ENCODE measurements at regions not wholly inside any gene's neighbourhood (a gene's known extent, or its start where the extent isn't known, plus 50 kb on each side); places are given as distances from the start of the nearest gene placed in this dataset.
A peak's percentile ranks its signal among the peaks of the same experiment; 100 is the strongest.

- Mint-ChIP-seq H3K27me3 (ENCODE audit: low read depth, unreplicated experiment) (peaks cover 51% of the 10 kb centered on the region), H3K36me3 (ENCODE audit: low read depth, unreplicated experiment) (no peaks in the 10 kb centered on the region), H3K4me3 (ENCODE audit: unreplicated experiment) (peak overlapping the region; percentile 82), H3K9me3 (ENCODE audit: unreplicated experiment) (no peaks in the 10 kb centered on the region), H3K27ac (ENCODE audit: unreplicated experiment) (peak overlapping the region; percentile 62), H3K4me1 (ENCODE audit: low read depth, unreplicated experiment) (no peaks in the 10 kb centered on the region)
- peak overlapping the region; percentile 44 for H3K27ac ChIP-seq (ENCODE audit: low read depth, low read length)
- no peak for DNase-seq (ENCODE audit: low read depth)
- H2AFZ ChIP-seq (ENCODE audit: low read depth, low read length) = peak overlapping the region; percentile 81
- TF ChIP-seq, protein P1, sequence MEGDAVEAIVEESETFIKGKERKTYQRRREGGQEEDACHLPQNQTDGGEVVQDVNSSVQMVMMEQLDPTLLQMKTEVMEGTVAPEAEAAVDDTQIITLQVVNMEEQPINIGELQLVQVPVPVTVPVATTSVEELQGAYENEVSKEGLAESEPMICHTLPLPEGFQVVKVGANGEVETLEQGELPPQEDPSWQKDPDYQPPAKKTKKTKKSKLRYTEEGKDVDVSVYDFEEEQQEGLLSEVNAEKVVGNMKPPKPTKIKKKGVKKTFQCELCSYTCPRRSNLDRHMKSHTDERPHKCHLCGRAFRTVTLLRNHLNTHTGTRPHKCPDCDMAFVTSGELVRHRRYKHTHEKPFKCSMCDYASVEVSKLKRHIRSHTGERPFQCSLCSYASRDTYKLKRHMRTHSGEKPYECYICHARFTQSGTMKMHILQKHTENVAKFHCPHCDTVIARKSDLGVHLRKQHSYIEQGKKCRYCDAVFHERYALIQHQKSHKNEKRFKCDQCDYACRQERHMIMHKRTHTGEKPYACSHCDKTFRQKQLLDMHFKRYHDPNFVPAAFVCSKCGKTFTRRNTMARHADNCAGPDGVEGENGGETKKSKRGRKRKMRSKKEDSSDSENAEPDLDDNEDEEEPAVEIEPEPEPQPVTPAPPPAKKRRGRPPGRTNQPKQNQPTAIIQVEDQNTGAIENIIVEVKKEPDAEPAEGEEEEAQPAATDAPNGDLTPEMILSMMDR (IDR thresholded peaks at IDR 0.05; ENCODE audit: insufficient read depth, low read depth, low read length) = no peak
- no peak for TF ChIP-seq EZH2 (IDR thresholded peaks at IDR 0.05; ENCODE audit: insufficient read depth, low read length)
- H3K27me3 ChIP-seq (ENCODE audit: insufficient read depth, low read length) = no peaks in the 10 kb centered on the region
- no peaks in the 10 kb centered on the region for H3K9me3 ChIP-seq (ENCODE audit: insufficient read depth, low read depth, low read length)
- peak overlapping the region; percentile 69 for H3K4me3 ChIP-seq (ENCODE audit: insufficient read depth, low read depth, low read length)
- H3K79me2 ChIP-seq (ENCODE audit: insufficient read depth, low read length) = no peaks in the 10 kb centered on the region
- no peak for FAIRE-seq
- H4K20me1 ChIP-seq (ENCODE audit: insufficient read depth, low read length) = no peaks in the 10 kb centered on the region
- peak overlapping the region; percentile 84 for H3K9ac ChIP-seq (ENCODE audit: low read length)
- H3K36me3 ChIP-seq (ENCODE audit: insufficient read depth, low read length) = no peaks in the 10 kb centered on the region
- no peaks in the 10 kb centered on the region for H3K4me1 ChIP-seq (ENCODE audit: insufficient read depth, low read length)
- H3K4me2 ChIP-seq (ENCODE audit: low read length) = peak overlapping the region; percentile 89
Measured at GRCh38 chr2:118310681-118311429, 222.6 kb downstream of the INSIG2 start.

DNA sequence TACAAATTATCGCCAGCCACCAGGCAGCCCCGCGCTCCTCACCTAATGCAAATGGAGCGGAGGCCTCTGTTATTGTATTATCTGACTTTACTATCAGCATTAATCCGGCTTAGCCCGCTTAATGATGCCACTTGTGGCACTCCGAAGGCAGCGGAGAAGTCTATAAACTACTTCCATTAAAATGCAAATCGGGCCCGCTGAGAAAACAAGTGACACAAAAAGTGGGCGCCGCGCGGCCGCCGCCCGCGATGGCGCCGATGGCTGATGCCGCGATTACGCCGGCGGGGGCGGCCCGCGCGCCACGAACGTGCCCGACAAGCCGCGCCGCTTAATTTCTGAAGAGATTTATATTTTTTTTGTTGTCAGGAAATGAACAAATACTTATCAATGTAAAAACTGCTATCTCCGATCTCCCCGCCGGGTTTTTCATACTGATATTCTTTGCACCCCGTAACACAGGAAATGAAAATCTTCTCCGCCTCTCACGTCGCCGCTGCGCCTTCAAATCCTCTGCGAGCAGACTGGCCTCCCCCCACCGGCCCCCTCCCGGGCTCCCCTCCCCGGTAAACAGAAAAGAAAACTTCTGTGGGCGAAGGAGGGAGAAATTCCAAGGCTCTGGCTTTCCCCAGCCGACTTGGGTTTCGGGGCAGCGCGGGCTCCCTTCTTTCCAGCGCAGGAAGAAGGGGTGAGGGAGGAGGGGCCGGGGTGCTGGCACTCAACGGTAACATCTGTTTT, 221.8 kb downstream of the INSIG2 start:
- no peaks in the 10 kb centered on the region for H3K9me3 Mint-ChIP-seq (ENCODE audit: unreplicated experiment)
- DNase-seq (ENCODE audit: low read depth) (peak; percentile 38), FAIRE-seq (no peak)
- peaks cover 51% of the 10 kb centered on the region for H3K27me3 Mint-ChIP-seq (ENCODE audit: low read depth, unreplicated experiment)
- Histone ChIP-seq H2AFZ (ENCODE audit: low read depth, low read length) (peak overlapping the region; percentile 81), H3K79me2 (ENCODE audit: insufficient read depth, low read length) (no peaks in the 10 kb centered on the region), H3K9me3 (ENCODE audit: insufficient read depth, low read depth, low read length) (no peaks in the 10 kb centered on the region), H3K36me3 (ENCODE audit: insufficient read depth, low read length) (no peaks in the 10 kb centered on the region), H3K4me3 (ENCODE audit: insufficient read depth, low read depth, low read length) (peak overlapping the region; percentile 69), H3K4me2 (ENCODE audit: low read length) (peak overlapping the region; percentile 89), H3K4me1 (ENCODE audit: insufficient read depth, low read length) (no peaks in the 10 kb centered on the region), H3K27me3 (ENCODE audit: insufficient read depth, low read length) (no peaks in the 10 kb centered on the region), H4K20me1 (ENCODE audit: insufficient read depth, low read length) (no peaks in the 10 kb centered on the region), H3K9ac (ENCODE audit: low read length) (peak overlapping the region; percentile 84), H3K27ac (ENCODE audit: low read depth, low read length) (peak overlapping the region; percentile 44)
- H3K4me1 Mint-ChIP-seq (ENCODE audit: low read depth, unreplicated experiment) = no peaks in the 10 kb centered on the region
- H3K36me3 Mint-ChIP-seq (ENCODE audit: low read depth, unreplicated experiment) = no peaks in the 10 kb centered on the region
- H3K27ac Mint-ChIP-seq (ENCODE audit: unreplicated experiment) = peak overlapping the region; percentile 62
- TF ChIP-seq, protein P1 (IDR thresholded peaks at IDR 0.05; ENCODE audit: insufficient read depth, low read depth, low read length) = no peak
- no peak for TF ChIP-seq EZH2 (IDR thresholded peaks at IDR 0.05; ENCODE audit: insufficient read depth, low read length)
- H3K4me3 Mint-ChIP-seq (ENCODE audit: unreplicated experiment) = peak overlapping the region; percentile 82
